ENCODE measurements at regions not wholly inside any gene's neighbourhood (a gene's known extent, or its start where the extent isn't known, plus 50 kb on each side); places are given as distances from the start of the nearest gene placed in this dataset.
"Not testable (repeated sequence)": the region's sequence is repeated elsewhere in the genome, so short reads cannot be mapped to it uniquely, and the experiment has no call there.

DNA sequence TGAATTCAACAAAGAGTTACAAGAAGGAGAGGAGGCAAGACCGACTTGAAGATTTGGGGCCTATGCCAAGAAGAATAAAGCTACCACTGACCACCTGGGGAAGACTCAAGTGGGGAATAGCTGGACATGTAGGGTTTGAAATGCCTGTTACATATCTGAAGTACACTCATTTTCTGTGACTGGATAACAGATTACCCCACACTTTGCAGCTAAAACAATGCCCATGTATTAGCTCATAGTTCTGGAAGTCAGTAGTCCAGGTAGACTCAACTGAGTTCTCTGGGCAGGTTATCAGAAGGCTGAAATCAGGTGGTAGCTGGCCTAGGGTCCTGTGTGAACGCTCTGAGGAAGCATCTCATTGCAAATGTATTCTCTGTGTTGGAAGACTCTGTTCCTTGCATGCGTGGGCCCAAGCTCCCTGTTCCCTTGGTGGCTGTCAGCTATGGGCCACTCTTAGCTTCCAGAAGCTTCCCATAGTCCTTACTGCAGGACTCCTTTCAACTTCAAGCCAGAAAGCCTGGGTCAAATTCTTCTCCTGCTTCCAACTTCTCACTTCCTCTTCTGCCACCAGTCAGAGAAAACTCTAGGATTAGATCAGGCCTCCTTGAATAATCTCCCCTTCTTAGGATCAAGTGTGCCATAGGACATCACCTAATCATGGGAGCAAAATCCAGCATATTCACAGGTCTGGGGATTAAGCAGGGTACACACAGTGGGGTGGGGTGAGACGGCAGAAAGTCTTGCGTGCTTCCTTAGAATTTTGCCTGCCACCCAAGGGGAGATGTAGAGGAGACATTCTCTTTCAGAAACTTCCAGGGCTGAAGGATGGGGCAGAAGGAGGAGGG is 187.8 kb downstream of the SHQ1 start:
- DNase-seq, result no peak

DNA sequence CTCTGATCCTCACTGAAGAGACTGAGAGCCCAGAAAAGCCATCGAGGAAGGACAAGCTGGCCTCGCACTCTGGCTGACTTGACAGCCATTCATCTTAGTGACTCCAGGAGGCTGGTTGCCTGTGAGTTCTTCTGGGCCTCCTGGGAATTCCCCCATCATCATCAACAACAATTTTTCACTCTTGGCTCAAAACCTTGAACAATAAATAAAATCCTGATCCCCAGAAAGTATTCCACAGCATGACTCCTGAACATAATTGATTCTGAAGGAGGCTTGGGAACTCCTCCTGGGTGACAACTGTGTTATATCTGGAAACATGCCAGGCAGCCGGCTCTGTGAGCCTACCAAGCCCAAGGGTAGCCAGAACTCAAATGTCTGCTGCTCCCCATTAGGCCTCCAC is 188.6 kb downstream of the SHQ1 start:
- DNase-seq, result no peak

DNA sequence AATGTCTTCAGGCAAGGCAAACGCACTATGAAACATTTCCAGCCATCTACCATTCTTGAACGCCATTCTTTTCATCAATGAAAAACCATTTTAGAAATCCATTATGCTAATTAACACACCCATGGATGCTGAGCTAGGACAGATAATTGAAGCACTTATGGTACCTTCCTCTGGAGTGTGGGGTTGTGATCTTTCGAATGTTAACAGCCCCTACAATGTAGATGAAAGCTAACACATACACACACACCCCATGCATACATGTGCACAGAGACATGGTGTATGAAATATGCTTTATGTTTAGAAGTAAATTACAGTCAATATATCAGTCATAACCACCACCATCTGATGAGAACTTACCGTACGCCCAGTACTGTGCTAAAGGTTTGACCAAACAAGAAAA is 189.1 kb downstream of the SHQ1 start:
- DNase-seq, result no peak

GRCh38 chr3:72658466-72659100 is 189.7 kb downstream of the SHQ1 start:
- no peak for DNase-seq

DNA sequence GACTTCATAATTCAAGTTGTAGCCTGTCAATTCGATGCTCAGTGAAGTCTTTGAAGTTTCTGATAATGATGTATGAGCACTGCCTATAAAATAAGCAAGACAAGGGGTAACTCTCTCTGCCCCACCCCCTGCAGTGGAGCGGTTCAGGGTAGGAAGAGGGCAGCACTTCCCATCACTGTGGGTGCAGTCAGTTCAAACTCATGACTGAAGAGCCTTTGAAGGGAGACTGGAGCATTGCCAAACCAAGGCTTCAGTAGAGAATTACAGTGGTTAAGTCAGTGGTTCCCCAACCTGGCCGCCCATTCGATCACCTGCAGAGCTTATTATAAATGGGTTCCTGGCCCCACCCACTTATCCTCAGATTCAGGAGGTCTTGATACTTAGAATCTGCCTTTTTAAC is 190.6 kb downstream of the SHQ1 start:
- DNase-seq, result no peak

- DNase-seq, result no peak
These were observed 192.5 kb downstream of the SHQ1 start for GRCh38 chr3:72655723-72656122.

DNA sequence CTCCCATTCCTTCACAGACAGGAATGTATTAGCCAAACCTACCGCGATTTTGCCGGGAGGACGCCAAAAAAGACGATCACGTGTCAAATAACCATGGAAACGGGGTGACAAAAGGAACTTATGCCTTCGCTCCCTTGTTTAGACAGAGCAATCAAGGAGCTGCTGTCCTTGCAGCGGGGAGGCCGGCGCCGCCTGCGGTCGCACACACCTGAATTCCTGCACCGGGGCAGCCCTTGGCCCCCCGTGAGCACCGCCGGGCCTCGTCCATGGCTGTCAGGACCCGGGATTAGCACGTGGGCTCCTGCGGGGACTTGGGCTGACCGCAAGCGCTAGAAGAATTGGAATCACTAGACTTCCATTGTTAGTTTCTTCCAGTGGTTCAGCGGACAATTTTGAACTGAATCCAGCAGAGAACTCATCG is 193.1 kb downstream of the SHQ1 start:
- DNase-seq, result no peak

DNA sequence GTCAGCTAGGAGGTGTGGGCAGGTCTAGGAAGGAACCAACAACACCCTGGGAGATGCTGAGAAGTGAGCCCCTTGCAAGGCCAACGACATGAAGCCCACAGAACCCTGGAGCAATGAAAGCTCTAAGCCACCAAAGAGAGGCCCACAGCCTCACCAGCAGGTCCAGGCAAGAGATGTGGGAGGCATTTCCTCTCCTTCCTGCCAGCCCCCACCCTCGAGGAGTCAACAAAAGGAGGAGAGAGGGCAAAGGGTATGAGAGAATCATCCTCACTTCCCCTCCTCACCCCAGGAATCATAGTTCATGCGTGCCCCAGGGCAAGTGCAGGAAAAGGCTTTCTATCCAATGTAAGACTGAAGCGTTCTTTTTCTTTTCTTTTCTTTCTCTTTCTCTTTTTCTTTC is 195.8 kb downstream of the SHQ1 start:
- no peak for DNase-seq

GRCh38 chr3:72651498-72651897 is 196.7 kb downstream of the SHQ1 start:
- DNase-seq, result no peak

GRCh38 chr3:72646263-72646662 is 202.0 kb downstream of the SHQ1 start:
- DNase-seq, result no peak

- DNase-seq, result not testable (repeated sequence)
These were observed 204.6 kb downstream of the SHQ1 start for GRCh38 chr3:72643635-72644034.

GRCh38 chr3:72641684-72642083 is 206.6 kb downstream of the SHQ1 start:
- DNase-seq, result no peak

GRCh38 chr3:72641072-72641471 is 207.2 kb downstream of the SHQ1 start:
- DNase-seq, result no peak

DNA sequence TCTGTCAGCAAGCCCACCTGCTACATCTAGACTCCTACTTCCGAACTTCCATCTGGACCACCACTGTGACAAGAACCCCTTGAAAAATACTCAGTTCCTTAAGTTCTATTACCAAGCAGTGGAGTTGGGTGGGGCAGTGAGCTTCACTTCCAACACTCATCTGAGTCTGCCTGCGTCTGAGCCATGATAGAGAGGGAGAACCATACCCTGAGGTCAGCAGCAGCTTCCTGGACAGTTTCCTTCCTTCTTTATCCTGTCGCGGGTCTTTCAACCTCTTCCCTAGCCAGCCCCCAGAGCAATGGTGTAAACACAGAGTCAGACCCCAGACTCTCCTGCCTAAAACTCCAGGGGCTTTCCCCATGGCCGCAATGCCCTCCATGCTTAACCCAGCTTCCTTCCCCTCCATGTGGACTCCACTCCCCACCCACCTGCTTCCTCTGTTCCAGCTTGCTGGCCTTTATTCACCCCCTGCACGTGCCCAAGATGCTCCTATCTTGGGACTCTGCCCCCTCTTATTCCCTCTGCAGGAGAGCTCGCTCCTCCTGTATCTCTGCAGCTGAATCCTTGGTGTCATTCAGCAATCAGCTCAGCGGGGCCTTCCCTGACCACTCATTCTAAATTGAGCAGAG is 211.2 kb downstream of the SHQ1 start:
- no peak for DNase-seq

DNA sequence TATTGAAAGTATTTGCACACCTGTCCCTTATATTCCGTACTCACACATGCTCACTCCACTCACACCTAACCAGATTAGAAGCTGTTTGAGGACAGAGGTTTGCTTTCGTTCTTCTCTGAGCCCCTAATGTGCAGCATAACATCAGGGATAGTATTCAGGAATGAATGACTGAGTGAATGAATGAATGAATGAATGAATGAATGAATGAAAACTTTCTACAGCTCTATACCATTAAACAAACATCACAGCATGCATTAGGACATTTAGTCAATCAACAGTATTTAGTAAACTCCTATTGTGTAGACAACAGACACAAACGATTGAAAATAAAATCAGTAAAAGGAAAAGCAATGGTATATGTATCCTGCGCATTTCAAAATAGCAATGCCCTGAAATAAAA is 212.7 kb downstream of the SHQ1 start:
- no peak for DNase-seq

GRCh38 chr3:72634128-72634527 is 214.1 kb downstream of the SHQ1 start:
- no peak for DNase-seq

DNA sequence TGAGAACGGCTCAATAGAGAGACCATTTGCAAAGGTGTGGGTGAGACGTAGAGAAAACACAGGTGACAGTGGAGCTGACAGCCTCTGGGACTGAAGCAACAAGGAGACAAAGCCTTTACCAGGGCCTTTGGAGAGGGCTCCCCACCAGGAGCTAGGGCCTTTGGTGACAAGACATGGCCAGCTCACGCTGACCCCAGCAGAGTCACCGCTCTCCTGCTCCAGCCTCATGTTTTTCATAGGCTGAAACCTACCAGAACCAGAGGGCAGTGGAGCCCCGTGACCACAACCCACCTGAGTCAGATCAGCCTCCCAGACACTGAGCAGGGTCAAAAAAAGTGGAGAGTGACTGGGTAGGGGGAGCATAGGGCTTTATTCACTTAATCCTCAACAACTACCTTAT is 214.7 kb downstream of the SHQ1 start:
- DNase-seq, result no peak

GRCh38 chr3:72633121-72633520 is 215.1 kb downstream of the SHQ1 start:
- no peak for DNase-seq

DNA sequence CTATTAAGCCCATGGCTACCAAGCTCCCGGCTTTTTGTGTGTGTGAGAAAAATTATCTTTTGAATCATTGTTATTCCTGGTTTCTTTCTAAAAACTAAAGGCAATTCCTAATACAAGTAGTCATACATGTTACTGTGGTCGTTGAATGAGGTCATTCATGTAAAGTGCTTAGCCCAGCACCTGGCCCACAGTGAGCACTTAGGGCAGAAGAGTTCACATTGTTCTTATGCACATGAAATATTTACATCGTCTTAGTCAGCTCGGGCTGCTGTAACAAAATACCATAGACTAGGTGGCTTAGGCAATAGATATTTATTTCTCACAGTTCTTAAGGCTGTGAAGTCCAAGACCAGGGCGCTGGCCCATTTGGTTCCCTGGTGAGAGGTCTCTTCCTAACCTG is 216.1 kb downstream of the SHQ1 start:
- DNase-seq, result no peak

- no peak for DNase-seq
These were observed 217.3 kb downstream of the SHQ1 start for GRCh38 chr3:72630969-72631344.

- DNase-seq, result no peak
These were observed 217.8 kb downstream of the SHQ1 start for GRCh38 chr3:72630327-72630968.

- no peak for DNase-seq
These were observed 219.0 kb downstream of the SHQ1 start for GRCh38 chr3:72629191-72629631.

- DNase-seq, result no peak
These were observed 220.2 kb downstream of the SHQ1 start for GRCh38 chr3:72628065-72628464.

DNA sequence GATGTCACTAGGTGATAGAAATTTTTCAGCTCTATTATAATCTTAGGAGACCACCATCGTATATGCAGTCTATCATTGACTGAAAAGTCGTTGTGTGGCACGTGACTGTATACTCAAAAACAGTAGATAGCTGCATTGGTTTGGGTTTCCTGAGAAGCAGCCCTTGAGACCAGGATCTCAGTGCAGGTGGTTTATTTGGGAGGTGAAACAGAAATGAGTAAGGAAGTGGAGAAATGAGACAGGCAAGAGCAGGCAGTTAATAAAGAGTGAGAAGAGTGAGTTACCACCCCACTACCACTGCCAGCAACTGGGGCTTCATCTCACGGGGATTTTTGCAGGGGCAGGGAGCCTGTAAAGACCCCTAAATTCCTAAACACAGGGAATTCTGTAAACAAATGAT is 221.0 kb downstream of the SHQ1 start:
- no peak for DNase-seq
